ENCODE measurements at regions not wholly inside any gene's neighbourhood (a gene's known extent, or its start where the extent isn't known, plus 50 kb on each side); places are given as distances from the start of the nearest gene placed in this dataset.

DNA sequence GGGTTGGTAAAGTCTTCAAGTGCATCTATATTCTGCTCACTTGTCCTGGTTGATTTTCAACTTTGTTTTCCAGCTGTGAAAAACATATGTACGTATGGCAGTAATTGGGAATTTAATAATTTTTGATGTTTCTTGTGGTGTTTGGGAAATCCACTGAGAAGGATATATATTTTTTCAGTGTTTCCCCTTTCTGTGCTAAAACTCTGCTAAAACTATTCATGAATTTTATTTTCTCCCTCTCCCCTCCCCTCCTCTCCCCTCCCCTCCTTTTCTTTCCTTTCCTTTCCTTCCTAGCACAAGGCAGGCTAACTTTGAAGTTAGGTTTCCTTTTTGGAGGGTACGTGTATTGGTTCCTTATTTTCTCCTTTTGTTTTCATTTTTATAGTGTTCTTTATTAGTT lies 220.7 kb downstream of the PDCD6IP start:
- TF ChIP-seq, protein P1, sequence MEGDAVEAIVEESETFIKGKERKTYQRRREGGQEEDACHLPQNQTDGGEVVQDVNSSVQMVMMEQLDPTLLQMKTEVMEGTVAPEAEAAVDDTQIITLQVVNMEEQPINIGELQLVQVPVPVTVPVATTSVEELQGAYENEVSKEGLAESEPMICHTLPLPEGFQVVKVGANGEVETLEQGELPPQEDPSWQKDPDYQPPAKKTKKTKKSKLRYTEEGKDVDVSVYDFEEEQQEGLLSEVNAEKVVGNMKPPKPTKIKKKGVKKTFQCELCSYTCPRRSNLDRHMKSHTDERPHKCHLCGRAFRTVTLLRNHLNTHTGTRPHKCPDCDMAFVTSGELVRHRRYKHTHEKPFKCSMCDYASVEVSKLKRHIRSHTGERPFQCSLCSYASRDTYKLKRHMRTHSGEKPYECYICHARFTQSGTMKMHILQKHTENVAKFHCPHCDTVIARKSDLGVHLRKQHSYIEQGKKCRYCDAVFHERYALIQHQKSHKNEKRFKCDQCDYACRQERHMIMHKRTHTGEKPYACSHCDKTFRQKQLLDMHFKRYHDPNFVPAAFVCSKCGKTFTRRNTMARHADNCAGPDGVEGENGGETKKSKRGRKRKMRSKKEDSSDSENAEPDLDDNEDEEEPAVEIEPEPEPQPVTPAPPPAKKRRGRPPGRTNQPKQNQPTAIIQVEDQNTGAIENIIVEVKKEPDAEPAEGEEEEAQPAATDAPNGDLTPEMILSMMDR (IDR thresholded peaks at IDR 0.05; ENCODE audit: low read depth, low read length) = no peak
- no peak for TF ChIP-seq EZH2phosphoT487 (IDR thresholded peaks at IDR 0.05; ENCODE audit: low read depth)
